ENCODE measurements at regions not wholly inside any gene's neighbourhood (a gene's known extent, or its start where the extent isn't known, plus 50 kb on each side); places are given as distances from the start of the nearest gene placed in this dataset.

DNA sequence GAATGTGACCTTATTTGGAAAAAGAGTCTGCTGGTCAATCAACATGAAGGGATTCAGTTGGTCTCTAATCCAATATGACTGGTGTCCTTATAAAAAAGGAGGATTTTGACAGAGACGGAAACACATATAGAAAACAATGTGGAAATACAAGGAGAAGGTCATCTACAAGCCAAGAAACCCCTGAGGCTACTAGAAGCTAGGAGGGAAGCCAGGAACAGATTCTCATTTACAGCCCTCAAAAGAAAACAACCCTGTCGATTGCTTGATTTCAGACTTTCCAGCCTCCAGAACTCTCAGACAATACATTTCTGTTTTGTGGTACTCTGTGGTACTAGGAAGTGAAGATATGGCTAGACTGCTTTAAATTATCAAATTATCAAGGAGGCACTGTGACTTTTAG, 162.9 kb upstream of the IGF1R start:
- TF ChIP-seq RARB (CRISPR knock-in tag; IDR thresholded peaks at IDR 0.05) = no peak
- TF ChIP-seq, protein P1, sequence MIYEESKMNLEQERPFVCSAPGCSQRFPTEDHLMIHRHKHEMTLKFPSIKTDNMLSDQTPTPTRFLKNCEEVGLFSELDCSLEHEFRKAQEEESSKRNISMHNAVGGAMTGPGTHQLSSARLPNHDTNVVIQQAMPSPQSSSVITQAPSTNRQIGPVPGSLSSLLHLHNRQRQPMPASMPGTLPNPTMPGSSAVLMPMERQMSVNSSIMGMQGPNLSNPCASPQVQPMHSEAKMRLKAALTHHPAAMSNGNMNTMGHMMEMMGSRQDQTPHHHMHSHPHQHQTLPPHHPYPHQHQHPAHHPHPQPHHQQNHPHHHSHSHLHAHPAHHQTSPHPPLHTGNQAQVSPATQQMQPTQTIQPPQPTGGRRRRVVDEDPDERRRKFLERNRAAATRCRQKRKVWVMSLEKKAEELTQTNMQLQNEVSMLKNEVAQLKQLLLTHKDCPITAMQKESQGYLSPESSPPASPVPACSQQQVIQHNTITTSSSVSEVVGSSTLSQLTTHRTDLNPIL (CRISPR knock-in tag; IDR thresholded peaks at IDR 0.05; ENCODE audit: low read depth) = no peak
- TF ChIP-seq, protein P2, sequence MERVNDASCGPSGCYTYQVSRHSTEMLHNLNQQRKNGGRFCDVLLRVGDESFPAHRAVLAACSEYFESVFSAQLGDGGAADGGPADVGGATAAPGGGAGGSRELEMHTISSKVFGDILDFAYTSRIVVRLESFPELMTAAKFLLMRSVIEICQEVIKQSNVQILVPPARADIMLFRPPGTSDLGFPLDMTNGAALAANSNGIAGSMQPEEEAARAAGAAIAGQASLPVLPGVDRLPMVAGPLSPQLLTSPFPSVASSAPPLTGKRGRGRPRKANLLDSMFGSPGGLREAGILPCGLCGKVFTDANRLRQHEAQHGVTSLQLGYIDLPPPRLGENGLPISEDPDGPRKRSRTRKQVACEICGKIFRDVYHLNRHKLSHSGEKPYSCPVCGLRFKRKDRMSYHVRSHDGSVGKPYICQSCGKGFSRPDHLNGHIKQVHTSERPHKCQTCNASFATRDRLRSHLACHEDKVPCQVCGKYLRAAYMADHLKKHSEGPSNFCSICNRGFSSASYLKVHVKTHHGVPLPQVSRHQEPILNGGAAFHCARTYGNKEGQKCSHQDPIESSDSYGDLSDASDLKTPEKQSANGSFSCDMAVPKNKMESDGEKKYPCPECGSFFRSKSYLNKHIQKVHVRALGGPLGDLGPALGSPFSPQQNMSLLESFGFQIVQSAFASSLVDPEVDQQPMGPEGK (CRISPR knock-in tag; IDR thresholded peaks at IDR 0.05; ENCODE audit: borderline replicate concordance) = no peak
- no peak for TF ChIP-seq ZNF70 (CRISPR knock-in tag; IDR thresholded peaks at IDR 0.05)
- no peak for TF ChIP-seq SNAI2 (CRISPR knock-in tag; IDR thresholded peaks at IDR 0.05)
- no peak for TF ChIP-seq TCF4 (CRISPR knock-in tag; IDR thresholded peaks at IDR 0.05; ENCODE audit: borderline replicate concordance)
- no peak for TF ChIP-seq ESRRG (CRISPR knock-in tag; IDR thresholded peaks at IDR 0.05)
- TF ChIP-seq ZC3H10 (CRISPR knock-in tag; IDR thresholded peaks at IDR 0.05) = no peak
